ENCODE measurements at regions not wholly inside any gene's neighbourhood (a gene's known extent, or its start where the extent isn't known, plus 50 kb on each side); places are given as distances from the start of the nearest gene placed in this dataset.
"Not testable (repeated sequence)": the region's sequence is repeated elsewhere in the genome, so short reads cannot be mapped to it uniquely, and the experiment has no call there.

DNA sequence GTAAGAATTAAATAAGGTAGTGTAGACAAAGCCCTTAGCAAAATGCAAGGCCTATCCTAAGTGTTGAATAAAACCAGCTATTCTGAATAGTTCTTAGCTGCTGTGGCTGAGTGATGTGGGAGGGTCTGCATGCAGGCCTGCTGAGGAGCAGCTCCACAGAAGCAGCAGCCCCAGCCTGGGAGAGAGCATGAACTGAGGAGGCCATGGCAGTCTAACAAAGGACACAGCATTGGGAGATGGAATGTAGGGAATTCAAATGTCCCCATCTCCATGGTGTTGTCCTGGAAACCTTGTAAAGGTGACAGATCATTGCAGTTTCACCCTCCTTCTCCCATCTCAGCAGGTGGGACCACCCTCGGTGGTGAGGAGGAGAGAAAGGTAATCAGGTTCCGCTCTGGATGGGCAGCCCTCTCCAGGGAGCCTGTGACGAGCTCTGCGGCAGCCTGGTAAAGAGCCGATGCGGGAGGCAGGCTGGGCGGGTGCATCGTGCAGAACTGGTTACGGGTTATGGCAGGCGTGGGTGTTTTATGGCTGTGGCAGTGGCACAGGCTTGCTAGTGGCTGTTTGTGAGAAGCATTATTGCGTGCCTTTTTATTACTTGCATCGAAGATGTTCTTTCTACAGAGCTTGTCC is 199.9 kb upstream of the GLRA1 start:
- intact Hi-C loops (cut with DNase I), result no loop called here
- peak in 1 of 10 donors; percentile 73 for DNase-seq

DNA sequence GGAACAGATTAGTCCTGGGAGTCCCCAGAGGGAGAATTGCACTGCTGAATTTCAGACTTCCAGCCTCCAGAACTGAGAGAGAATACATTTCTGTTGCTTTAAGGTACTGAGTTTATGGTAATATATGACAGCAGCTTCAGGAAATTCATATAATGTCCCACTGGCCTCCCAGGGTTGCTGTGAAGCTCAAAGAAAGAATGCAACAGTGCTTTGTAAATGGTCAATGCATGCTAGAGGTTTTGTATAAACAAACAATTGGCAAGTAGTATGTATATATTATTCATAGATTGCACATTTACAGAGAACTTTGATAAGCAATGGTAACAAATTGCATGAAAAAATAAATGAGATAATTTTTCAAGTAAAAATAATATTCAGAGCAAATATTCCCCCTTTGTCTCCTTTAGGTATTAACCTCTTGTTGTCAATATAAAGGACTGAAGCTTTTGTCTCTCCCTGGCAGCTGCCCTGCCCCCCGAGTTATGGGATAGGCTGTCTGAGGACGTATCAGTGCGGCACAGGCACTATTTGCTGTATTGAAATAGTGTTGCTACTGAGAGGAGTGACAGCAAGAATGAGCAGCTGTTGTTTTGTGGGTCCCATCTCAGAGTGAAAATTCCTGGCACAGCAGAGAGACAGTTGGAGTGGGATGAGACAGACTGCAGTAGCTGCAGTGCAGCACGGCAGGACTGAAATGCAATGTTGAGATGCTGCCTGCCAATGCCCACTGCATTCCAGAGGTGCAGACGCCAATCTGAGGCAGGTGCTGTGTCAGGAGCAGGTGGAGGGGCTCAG is 194.2 kb upstream of the GLRA1 start:
- intact Hi-C loops (cut with DNase I), result no loop called here

DNA sequence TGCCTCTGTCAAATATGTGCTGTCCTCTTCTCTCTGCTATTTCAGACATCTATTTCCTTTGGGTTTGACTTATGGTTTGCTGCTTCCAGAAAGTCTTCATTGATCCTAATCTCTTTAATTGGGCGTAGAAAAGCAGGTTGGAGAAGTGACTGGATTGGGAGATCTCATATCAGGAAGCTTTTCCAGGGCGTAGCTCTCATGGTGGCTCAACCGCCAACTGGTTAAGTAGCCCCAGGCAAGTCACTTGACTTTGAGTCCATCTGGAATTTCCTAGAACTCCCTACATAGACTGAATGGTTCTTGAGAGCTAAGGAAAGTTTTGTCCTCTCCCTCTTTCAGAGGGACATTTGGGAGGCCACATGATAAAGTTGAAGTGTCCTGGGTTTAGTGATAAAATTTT is 192.3 kb upstream of the GLRA1 start:
- DNase-seq, result no peak
- intact Hi-C loops (cut with DNase I), result no loop called here

More for the DNA sequence above, 194.2 kb upstream of the GLRA1 start:
- no peak for DNase-seq

DNA sequence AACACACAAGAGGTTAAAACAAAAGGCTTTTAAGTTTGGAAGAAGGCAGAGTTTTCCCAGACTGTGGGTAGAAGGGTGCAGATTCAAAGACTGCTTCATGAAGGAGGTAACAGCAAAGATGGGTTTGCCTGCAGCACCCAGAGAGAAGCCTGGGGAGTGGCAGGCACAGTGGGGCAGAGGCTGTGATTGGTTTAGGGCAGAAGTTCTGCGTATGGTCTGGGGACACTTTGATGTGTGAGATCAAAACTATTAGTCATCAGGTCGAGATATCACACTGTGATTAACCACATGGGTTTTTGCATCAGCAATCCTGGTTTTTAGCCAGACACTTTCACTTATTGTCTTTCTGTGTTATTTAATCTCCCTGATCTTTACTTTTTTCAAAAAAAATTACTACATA is 188.8 kb upstream of the GLRA1 start:
- intact Hi-C loops (cut with DNase I), result no loop called here
- DNase-seq, result no peak

DNA sequence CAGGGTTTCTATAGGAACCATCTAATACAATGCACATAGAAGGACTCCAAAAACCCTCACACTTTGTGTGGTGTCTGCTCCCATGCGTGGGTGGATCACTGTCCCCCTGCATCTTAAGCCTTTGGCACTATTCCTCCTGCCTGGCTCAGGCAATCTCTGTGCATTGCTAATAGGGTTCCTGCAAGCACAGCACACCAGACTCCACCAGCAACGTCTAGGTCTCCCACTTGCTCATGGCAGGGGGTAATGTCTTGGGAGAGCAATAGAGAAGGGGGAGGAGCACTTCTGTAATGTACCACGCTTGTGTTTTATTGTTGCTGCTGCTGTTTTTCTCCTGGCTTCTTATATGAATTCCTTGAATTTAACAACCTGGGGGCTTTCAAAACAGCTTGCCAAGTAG is 182.6 kb upstream of the GLRA1 start:
- intact Hi-C loops (cut with DNase I), result no loop called here
- DNase-seq, result no peak

DNA sequence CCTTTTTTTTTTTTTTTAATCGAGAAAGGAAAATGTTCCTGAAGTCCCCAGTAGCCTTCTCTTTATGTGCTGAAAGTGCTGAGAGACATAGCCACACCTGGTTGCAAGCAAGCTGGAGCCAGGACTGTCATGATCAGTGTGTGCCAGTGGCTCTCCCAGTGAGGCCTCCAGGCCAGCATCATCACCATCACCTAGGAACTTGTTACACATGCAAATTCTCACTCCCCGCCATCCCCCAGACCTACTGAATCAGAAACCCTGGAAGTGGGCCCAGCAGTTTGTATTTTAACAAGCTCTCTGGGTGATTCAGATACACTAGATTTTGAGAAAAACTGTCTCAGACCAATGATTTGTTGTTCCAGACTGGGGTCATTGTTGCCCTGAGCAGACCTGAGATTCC is 181.9 kb upstream of the GLRA1 start:
- intact Hi-C loops (cut with DNase I), result no loop called here
- no peak for DNase-seq

DNA sequence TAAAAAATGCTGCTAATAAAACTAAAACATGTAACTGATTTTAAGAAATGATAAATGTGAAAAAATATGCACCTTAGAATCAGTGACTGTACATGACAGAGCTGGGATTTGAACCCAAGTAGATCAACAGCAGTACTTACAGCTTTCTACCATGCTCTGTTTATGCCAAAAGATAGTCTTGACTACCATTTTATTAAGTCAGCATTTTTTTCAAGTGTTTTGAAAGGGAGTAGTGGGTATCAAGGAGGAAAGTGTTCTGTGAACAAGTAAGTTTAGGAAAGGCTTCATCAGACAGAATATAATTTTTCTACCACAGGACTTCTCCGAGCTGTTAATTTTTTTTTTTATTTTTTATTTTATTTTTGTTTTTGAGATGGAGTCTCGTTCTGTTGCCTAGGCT is 180.4 kb upstream of the GLRA1 start:
- intact Hi-C loops (cut with DNase I), result no loop called here
- no peak for DNase-seq

DNA sequence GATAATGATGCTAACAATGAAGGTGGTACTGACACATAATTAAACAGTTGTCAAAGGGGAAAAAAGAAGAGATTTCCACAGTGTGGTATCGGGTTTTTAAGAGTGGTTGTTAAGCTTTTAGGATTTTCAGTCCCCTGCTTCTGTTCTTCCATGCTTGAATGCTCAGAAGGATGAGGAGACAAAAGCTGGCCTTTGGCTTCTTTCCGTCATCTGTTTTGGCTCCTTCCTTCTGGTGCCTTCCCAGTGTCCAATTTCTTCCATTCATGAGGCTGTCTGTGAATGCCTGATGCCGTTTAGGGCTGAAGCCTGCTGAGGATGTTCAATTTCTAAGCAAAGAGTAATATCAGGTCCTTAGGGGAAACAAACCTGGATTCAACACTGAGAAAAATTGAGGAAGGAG is 179.6 kb upstream of the GLRA1 start:
- DNase-seq, result no peak
- intact Hi-C loops (cut with DNase I), result no loop called here

DNA sequence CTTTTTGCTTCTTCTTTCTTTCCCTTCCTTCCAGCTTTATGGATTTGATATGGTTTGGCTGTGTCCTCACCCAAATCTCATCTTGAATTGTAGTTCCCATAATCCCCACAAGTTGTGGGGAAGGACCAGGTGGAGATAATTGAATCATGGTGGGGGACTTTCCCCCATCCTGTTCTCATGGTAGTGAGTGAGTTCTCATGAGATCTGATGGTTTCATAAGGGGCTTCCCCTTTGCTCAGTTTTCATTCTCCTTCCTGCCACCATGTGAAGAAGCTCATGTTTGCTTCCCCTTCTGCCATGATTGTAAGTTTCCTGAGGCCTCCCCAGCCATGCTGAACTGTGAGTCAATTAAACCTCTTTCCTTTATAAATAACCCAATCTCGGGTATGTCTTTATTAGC is 178.3 kb upstream of the GLRA1 start:
- intact Hi-C loops (cut with DNase I); DNase-seq: not testable (repeated sequence)

DNA sequence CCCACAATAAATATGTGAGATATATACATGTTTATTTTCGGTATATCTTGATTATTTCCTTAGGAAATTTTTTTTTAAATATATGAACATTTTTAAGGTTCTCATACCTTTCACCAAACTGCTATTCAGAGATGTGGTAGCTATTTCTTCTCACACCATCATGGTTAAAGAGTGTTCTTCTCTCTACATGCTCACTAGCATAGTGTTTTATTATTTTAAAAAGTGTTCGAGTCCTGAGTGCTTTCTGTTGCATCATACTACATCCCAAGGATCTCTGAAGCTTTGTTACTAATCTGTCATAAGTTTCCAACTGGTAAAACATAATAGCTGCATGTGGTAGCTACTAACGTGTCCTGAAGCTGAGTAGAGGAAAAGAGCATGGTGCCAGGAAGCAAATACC is 177.4 kb upstream of the GLRA1 start:
- no peak for DNase-seq
- intact Hi-C loops (cut with DNase I), result no loop called here

DNA sequence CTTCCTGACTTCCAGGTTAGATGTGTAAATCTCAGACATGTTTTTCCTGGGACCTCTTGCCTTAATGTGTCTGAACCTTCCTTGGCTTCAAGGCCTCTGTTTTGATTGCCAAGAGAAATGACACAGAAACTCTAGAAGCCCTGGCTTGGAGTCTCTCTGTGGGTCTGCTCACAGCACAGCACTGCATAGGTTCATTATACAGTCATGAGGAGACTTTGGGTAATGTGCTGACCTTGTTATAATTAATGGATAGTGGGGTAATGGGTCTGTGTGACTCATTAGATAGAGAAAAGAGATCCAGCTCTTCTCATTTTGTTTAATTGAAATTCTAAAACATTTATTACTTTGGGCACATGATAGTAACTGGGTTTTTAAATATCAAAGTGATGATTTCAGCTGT is 175.8 kb upstream of the GLRA1 start:
- DNase-seq, result no peak
- intact Hi-C loops (cut with DNase I), result no loop called here

DNA sequence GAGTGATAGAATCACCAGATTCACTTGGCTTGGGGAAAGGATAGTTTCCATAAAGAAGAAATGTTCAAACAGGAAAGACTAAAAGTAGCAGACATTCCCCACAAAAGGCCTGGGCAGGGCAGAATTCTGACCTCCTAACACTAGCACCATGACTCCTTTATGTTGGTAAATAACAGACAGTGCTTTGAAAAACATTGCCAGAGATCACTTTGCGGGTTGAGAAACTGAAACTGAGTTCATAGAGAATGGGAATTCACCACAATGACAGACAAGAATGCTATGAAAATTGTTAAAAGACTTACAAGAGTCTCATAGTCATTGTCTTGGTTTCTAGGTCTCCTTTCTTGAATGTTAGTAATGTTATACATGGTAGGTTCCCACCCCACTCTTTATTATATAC is 172.5 kb upstream of the GLRA1 start:
- no peak for DNase-seq
- intact Hi-C loops (cut with DNase I), result no loop called here

DNA sequence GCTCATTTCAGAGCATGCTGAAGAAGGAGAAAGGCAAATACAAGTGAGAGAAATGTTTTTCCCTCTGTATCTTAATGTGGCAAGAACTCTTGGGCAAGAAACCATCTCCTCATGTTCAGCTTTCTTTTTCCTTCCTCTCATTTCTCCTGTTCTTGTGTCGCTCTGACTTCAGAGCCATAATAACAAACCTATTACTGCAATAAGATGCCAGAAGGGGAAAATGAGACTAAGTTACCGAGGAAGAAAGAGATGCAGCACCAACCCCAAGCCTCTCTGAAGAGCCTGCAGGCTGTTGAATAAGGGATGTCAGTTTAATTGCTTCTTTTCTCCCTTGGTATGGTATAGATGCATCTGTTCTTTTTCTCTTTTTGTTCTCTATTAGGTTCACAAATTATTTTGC is 170.1 kb upstream of the GLRA1 start:
- intact Hi-C loops (cut with DNase I), result no loop called here
- DNase-seq, result no peak

DNA sequence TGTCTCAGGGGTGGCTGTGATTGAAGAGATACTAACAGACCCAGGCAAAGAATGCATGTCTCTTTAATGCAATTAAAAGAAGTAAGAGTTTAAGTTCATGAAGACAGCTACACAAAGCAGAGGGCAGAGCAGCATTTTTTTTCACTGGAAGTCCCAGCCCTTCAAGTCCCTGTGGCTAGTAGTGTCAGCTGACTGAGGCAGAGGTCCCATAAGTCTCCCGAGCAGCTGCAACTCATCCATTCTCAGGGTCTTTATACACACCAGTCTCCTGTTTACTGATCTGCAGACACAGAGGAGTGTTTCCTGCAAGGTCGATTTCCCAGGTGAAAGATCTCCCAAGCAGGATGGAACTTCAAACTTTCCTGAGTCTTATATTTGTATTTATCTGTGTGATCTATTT is 169.4 kb upstream of the GLRA1 start:
- no peak for DNase-seq
- intact Hi-C loops (cut with DNase I), result no loop called here

DNA sequence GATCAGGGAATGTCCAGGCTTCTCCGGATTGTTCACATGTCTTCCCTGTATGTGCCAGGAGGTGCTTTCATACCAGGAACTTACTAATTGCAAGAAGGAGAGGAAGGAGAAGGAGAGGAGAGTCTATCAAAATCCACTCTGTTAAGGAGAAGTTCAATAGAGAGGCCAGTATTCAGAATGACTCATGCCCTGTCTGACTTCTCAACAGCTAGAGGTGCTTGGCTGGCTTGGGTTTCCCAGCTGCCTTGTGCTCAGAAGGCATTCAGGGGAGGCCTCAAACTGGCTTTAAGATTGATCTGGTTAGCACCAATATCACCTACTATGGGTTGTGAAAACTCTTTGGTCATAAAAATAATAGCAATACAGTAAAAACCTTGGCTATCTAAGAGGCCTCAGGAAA is 167.9 kb upstream of the GLRA1 start:
- no peak for DNase-seq
- intact Hi-C loops (cut with DNase I), result no loop called here

DNA sequence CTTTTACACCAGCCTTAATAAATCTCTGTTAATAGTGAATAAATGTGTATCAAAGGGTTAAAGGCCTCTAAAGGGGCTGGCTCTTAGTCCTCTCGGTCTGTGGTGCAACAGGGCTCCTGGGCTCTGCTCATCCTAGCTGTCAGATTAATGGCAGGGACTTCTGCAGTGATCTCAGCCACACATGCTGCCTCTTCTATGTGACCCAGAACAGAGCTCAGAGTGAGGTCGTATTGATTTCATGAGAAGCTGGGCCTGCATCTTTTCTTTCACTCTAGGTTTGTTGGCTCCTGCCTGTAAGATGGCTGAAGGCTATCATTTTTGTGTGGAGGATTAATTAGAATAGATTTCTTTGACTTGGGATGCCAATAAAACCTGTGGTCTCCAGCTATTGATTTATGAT is 165.0 kb upstream of the GLRA1 start:
- intact Hi-C loops (cut with DNase I), result no loop called here
- DNase-seq, result no peak

DNA sequence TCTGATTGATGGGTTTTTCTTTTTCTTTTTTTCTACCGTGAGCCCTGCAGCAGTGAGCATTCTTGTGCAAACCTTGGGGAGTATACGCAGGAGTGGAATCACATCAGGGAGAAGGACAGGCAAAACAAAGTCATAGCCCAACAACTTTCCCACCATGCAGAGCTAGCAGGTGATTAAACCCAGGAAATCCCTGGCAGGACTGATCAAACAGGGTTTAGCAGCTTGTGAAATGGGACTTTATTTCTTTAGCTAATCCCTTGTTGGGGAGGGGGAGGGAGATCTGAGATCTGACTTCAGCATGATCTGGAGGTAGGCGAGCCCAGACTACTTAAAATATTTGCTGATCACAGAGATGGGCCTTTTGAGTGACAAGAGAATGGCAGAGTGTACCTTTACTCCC is 162.0 kb upstream of the GLRA1 start:
- no peak for DNase-seq
- intact Hi-C loops (cut with DNase I), result no loop called here

DNA sequence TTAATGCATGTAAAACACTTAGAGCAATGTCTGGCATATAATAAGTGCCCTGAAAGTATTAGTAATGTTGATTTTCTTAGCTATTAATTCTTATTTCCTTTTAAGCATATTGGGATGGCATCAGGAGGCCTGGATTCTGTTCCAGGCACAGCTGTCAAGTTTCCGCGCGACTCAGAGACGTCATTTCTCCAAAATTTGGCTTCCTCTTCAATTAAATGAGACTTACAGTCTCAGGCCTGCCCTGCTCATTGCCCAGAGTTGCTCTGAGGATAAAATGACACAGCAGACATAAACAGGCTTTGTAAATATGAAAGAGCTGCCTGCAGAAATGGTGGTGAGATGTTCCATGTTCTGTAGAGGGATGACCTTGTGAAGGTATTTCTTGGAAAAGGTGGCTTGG is 159.8 kb upstream of the GLRA1 start:
- intact Hi-C loops (cut with DNase I), result no loop called here
- DNase-seq, result no peak

DNA sequence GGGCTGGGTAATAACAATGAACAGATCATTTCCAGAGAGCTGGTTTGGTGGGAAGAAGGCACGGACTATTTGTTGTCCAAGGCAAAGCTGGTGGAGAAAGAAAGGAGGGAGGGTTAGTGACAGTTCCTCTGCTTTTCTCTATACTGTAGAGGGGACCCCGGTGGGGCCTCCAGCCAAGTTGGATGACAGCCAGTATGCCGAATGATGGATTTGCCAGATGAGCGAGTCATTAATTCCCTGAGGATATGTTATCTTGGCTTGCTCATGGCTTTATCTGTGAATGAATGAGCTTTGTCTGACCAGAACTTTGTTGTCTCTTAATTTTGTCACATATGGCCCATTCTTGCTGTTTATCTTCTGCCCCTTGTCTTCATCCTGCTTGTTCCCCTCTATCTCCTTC is 158.6 kb upstream of the GLRA1 start:
- DNase-seq, result no peak
- intact Hi-C loops (cut with DNase I), result no loop called here

DNA sequence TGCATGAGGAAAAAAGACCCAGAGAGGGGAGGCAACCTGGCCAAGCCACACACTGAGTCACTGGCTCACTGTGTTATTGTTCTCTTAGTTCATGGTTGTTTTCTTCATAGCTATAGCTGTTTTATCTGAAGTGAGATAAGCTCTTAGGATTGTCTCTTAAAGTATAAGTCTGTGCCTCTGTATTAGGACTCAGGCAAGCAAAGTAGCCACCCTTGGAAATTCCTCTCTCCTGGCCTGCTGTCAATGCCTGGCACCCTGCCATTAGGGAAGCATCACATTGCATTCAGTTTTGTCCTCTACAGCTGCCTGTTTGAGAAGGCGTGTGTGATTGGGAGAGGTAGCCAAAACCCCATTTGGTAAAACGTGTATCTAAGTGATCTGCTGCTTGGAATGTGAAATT is 147.4 kb upstream of the GLRA1 start:
- peak in 1 of 10 donors; percentile 60 for DNase-seq
- intact Hi-C loops (cut with DNase I), result no loop called here

DNA sequence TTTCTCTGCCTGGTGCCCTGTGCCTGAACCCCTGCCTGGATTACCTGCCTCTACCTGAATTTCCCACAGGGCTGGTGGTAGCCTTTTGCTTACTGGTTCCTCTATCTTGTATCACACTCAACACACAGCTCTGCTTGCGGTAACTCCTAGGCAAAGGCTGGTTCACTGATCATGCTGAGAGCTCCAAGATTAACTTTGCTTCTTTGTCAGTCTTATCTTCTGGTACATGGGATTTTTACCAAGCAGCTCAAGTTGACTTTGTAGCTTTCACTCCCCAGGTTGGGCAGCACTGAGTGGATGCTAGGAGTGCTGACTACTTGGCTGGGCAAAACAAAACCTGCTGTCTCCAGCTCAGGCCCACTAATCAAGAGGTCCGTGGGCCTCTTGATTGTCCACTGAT is 145.9 kb upstream of the GLRA1 start:
- intact Hi-C loops (cut with DNase I), result no loop called here

DNA sequence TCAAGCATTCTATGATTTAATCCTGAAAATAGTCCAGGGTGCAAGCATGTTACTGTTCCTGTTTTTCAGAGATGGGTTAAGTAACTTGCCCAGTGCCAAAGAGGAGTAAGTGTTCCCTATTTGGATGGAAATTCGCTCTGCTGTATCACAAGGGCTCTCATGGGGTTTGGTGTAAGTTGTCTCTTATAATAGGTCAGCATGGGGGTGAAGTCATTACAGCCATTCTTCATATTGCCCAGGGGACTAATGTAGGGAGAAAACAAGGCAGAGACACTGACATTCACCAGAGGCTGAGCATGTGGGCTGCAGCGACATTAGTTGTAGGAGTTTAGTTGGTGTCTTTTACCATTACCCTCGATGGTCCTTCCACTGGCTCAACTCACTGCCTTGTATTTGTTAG is 142.1 kb upstream of the GLRA1 start:
- DNase-seq, result no peak
- intact Hi-C loops (cut with DNase I), result no loop called here

More for the DNA sequence above, 145.9 kb upstream of the GLRA1 start:
- DNase-seq, result no peak

DNA sequence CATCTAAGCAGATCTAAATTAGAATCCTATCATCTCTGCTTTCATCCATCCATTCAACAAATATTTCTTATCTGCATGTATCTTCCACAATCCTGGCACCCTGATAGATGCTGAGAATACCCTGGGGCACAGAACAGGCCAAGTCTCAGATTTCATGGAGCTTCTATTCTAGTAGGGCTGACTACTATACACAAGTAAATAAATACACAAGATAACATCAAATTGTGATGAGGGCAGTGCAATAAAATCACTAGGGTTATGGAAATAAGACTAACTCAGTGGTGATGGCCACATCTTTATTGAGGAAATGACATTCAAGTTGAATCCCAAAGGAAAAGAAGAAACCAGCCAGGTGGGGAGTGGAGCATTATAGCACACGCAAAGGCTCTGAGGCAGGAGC is 138.4 kb upstream of the GLRA1 start:
- no peak for DNase-seq
- intact Hi-C loops (cut with DNase I), result no loop called here
